Spleen (tissue), 7 donors: ENCODE measurements at regions not wholly inside any gene's neighbourhood (a gene's known extent, or its start where the extent isn't known, plus 50 kb on each side); places are given as distances from the start of the nearest gene placed in this dataset.

Source experiments
- CTCF ChIP-seq, 11 experiments: fragments of 200-600 bp in 7 of 11; fragments of 450-650 bp in 4 of 11; sonication (generic) in 4 of 11; IDR thresholded peaks in 8 of 11; conservative IDR thresholded peaks in 3 of 11; 1 replicate in 7 of 11; 2 replicates in 4 of 11; pipeline versions ENCODE4 v1.4.0 to v1.8.0; 2016 to 2021; ENCODE audit warnings: antibody characterized with exemption in 11 of 11, inconsistent platforms in 4 of 11, mild to moderate bottlenecking in 1 of 11
- POLR2A ChIP-seq, 3 donors: fragments of 450-650 bp; IDR thresholded peaks; one replicate each; pipeline ENCODE4 v1.5.1; 2017; ENCODE audit warnings: antibody characterized with exemption in 3 of 3, mild to moderate bottlenecking in 1 of 3
- donor health status: DM: no; HTN: no; CAD: no; lungs with moderate emphysema.
- donor health status: DM: no; HTN: no; CAD: no.
- donor health status: DM: no; HTN: no; CAD: no.

GRCh38 chr3:76753599-76753998 is 286.3 kb upstream of the ROBO2 start:
- TF ChIP-seq CTCF (IDR thresholded peaks at IDR 0.05 in 8 of 11, conservative IDR thresholded peaks at IDR 0.05 in 3 of 11) (no peak), POLR2A (IDR thresholded peaks at IDR 0.05) (no peak)
